HG03460 (cell line): ENCODE measurements at regions not wholly inside any gene's neighbourhood (a gene's known extent, or its start where the extent isn't known, plus 50 kb on each side); places are given as distances from the start of the nearest gene placed in this dataset.

Experiments used
- ATAC-seq: cut with Tn5 transposase; IDR thresholded peaks from one replicate; pipeline ENCODE4 v1.9.1; 2021; ENCODE audit not compliant: unreplicated experiment

GRCh38 chr1:218670875-218671274 lies 325.7 kb downstream of the TGFB2 start:
- no peak for ATAC-seq

- no peak for ATAC-seq
Measured at GRCh38 chr1:218671573-218671972, 326.4 kb downstream of the TGFB2 start.

GRCh38 chr1:218673170-218673569 lies 328.0 kb downstream of the TGFB2 start:
- ATAC-seq, result no peak

- ATAC-seq, result no peak
Measured at GRCh38 chr1:218674280-218674773, 329.2 kb downstream of the TGFB2 start.

- no peak for ATAC-seq
Measured at GRCh38 chr1:218677026-218677425, 331.9 kb downstream of the TGFB2 start.

GRCh38 chr1:218679391-218679790 lies 334.3 kb downstream of the TGFB2 start:
- ATAC-seq, result no peak

GRCh38 chr1:218679988-218680748 lies 335.0 kb downstream of the TGFB2 start:
- no peak for ATAC-seq

GRCh38 chr1:218683242-218683641 lies 338.1 kb downstream of the TGFB2 start:
- no peak for ATAC-seq

- ATAC-seq, result no peak
Measured at GRCh38 chr1:218686258-218686657, 341.1 kb downstream of the TGFB2 start.

GRCh38 chr1:218686761-218687160 lies 341.6 kb downstream of the TGFB2 start:
- no peak for ATAC-seq

- no peak for ATAC-seq
Measured at GRCh38 chr1:218692808-218693207, 347.7 kb downstream of the TGFB2 start.

GRCh38 chr1:218693599-218693998 lies 348.5 kb downstream of the TGFB2 start:
- no peak for ATAC-seq

GRCh38 chr1:218694085-218694484 lies 348.9 kb downstream of the TGFB2 start:
- no peak for ATAC-seq

GRCh38 chr1:218694636-218695035 lies 349.5 kb downstream of the TGFB2 start:
- no peak for ATAC-seq

- ATAC-seq, result no peak
Measured at GRCh38 chr1:218695525-218695924, 350.4 kb downstream of the TGFB2 start.

GRCh38 chr1:218698141-218698540 lies 353.0 kb downstream of the TGFB2 start:
- ATAC-seq, result no peak

- ATAC-seq, result no peak
Measured at GRCh38 chr1:218699421-218699820, 354.3 kb downstream of the TGFB2 start.

- no peak for ATAC-seq
Measured at GRCh38 chr1:218699865-218700264, 354.7 kb downstream of the TGFB2 start.

GRCh38 chr1:218700666-218701065 lies 355.5 kb downstream of the TGFB2 start:
- ATAC-seq, result no peak

- no peak for ATAC-seq
Measured at GRCh38 chr1:218701131-218701530, 356.0 kb downstream of the TGFB2 start.

- no peak for ATAC-seq
Measured at GRCh38 chr1:218702775-218703174, 357.6 kb downstream of the TGFB2 start.

- ATAC-seq, result no peak
Measured at GRCh38 chr1:218703836-218704235, 358.7 kb downstream of the TGFB2 start.

GRCh38 chr1:218705391-218705790 lies 360.3 kb downstream of the TGFB2 start:
- no peak for ATAC-seq
